ENCODE measurements at regions not wholly inside any gene's neighbourhood (a gene's known extent, or its start where the extent isn't known, plus 50 kb on each side); places are given as distances from the start of the nearest gene placed in this dataset.
"Not testable (repeated sequence)": the region's sequence is repeated elsewhere in the genome, so short reads cannot be mapped to it uniquely, and the experiment has no call there.

GRCh38 chr21:25453524-25453923 is 153.8 kb downstream of the MRPL39 start:
- no peak for DNase-seq (ENCODE audit: extremely low read depth, low read depth)
- no peak for TF ChIP-seq CTCF (IDR thresholded peaks at IDR 0.05; ENCODE audit: low read depth, low read length)

GRCh38 chr21:25449950-25450349 is 157.3 kb downstream of the MRPL39 start:
- no peak for DNase-seq (ENCODE audit: extremely low read depth, low read depth)
- no peak for TF ChIP-seq CTCF (IDR thresholded peaks at IDR 0.05; ENCODE audit: low read depth, low read length)

GRCh38 chr21:25441835-25442234 is 165.4 kb downstream of the MRPL39 start:
- no peak for DNase-seq (ENCODE audit: extremely low read depth, low read depth)
- TF ChIP-seq CTCF (IDR thresholded peaks at IDR 0.05; ENCODE audit: low read depth, low read length), result no peak

- not testable (repeated sequence) for DNase-seq (ENCODE audit: extremely low read depth, low read depth)
These were observed 169.8 kb downstream of the MRPL39 start for GRCh38 chr21:25437465-25437864.

- DNase-seq (ENCODE audit: extremely low read depth, low read depth), result no peak
- TF ChIP-seq CTCF (IDR thresholded peaks at IDR 0.05; ENCODE audit: low read depth, low read length), result no peak
These were observed 178.7 kb downstream of the MRPL39 start for GRCh38 chr21:25428537-25428936.

- TF ChIP-seq CTCF (IDR thresholded peaks at IDR 0.05; ENCODE audit: low read depth, low read length), result no peak
- DNase-seq (ENCODE audit: extremely low read depth, low read depth), result no peak
These were observed 179.5 kb downstream of the MRPL39 start for GRCh38 chr21:25427828-25428227.

- no peak for TF ChIP-seq CTCF (IDR thresholded peaks at IDR 0.05; ENCODE audit: low read depth, low read length)
- DNase-seq (ENCODE audit: extremely low read depth, low read depth), result no peak
These were observed 180.7 kb downstream of the MRPL39 start for GRCh38 chr21:25426580-25426979.

- DNase-seq (ENCODE audit: extremely low read depth, low read depth), result no peak
- TF ChIP-seq CTCF (IDR thresholded peaks at IDR 0.05; ENCODE audit: low read depth, low read length), result no peak
These were observed 182.1 kb downstream of the MRPL39 start for GRCh38 chr21:25425156-25425555.

Data from AG09319 (cell line).